Ureter (tissue), 1 donor: ENCODE measurements at regions not wholly inside any gene's neighbourhood (a gene's known extent, or its start where the extent isn't known, plus 50 kb on each side); places are given as distances from the start of the nearest gene placed in this dataset.
"Not testable (repeated sequence)": the region's sequence is repeated elsewhere in the genome, so short reads cannot be mapped to it uniquely, and the experiment has no call there.

ENCODE experiments used
- DNase-seq: peaks from one replicate; pipeline ENCODE4 v3.0.0-alpha.2; 2020; ENCODE audit warnings: low spot score
- donor health status: DM: yes; HTN: yes; CAD: no.

GRCh38 chr4:124046190-124046589 lies 649.6 kb downstream of the SPRY1 start:
- no peak for DNase-seq

- no peak for DNase-seq
Measured at GRCh38 chr4:124053872-124054538, 657.4 kb downstream of the SPRY1 start.

GRCh38 chr4:124055336-124055735 lies 657.2 kb downstream of the ANKRD50 start:
- no peak for DNase-seq

GRCh38 chr4:124055896-124056295 lies 656.6 kb downstream of the ANKRD50 start:
- no peak for DNase-seq

- peak; percentile 67 for DNase-seq
Measured at GRCh38 chr4:124060261-124060918, 652.1 kb downstream of the ANKRD50 start.

- DNase-seq, result no peak
Measured at GRCh38 chr4:124061413-124061812, 651.1 kb downstream of the ANKRD50 start.

- DNase-seq, result no peak
Measured at GRCh38 chr4:124065422-124065821, 647.1 kb downstream of the ANKRD50 start.

GRCh38 chr4:124065936-124066335 lies 646.6 kb downstream of the ANKRD50 start:
- no peak for DNase-seq

- DNase-seq, result no peak
Measured at GRCh38 chr4:124066595-124066994, 645.9 kb downstream of the ANKRD50 start.

- no peak for DNase-seq
Measured at GRCh38 chr4:124067046-124067445, 645.5 kb downstream of the ANKRD50 start.

GRCh38 chr4:124070688-124071484 lies 641.6 kb downstream of the ANKRD50 start:
- DNase-seq, result no peak

GRCh38 chr4:124075276-124075675 lies 637.3 kb downstream of the ANKRD50 start:
- DNase-seq, result not testable (repeated sequence)

GRCh38 chr4:124079174-124079780 lies 633.3 kb downstream of the ANKRD50 start:
- DNase-seq, result no peak

GRCh38 chr4:124083711-124084110 lies 628.8 kb downstream of the ANKRD50 start:
- DNase-seq, result no peak

GRCh38 chr4:124085561-124086180 lies 626.9 kb downstream of the ANKRD50 start:
- no peak for DNase-seq

GRCh38 chr4:124090021-124090420 lies 622.5 kb downstream of the ANKRD50 start:
- DNase-seq, result no peak

- no peak for DNase-seq
Measured at GRCh38 chr4:124092101-124092500, 620.4 kb downstream of the ANKRD50 start.

GRCh38 chr4:124092541-124092984 lies 620.0 kb downstream of the ANKRD50 start:
- no peak for DNase-seq

GRCh38 chr4:124095621-124096020 lies 616.9 kb downstream of the ANKRD50 start:
- no peak for DNase-seq

GRCh38 chr4:124096290-124096689 lies 616.2 kb downstream of the ANKRD50 start:
- DNase-seq, result no peak

- no peak for DNase-seq
Measured at GRCh38 chr4:124097447-124097846, 615.1 kb downstream of the ANKRD50 start.

- DNase-seq, result no peak
Measured at GRCh38 chr4:124104101-124104500, 608.4 kb downstream of the ANKRD50 start.
